OCI-LY7 (cell line): ENCODE measurements at regions not wholly inside any gene's neighbourhood (a gene's known extent, or its start where the extent isn't known, plus 50 kb on each side); places are given as distances from the start of the nearest gene placed in this dataset.

Source experiments
- BruUV-seq: library from RNA; stranded (reverse); fragments of 400-500 nt; replicated peaks from 2 replicates; lab custom pipeline; 2021; lab: Mats Ljungman, UMichigan
- CTCF ChIA-PET: fragments of 300-600 bp; sonication (Branson Sonifier 250); formaldehyde crosslinking; loops from one replicate; lab custom pipeline; 2022; ENCODE audit warnings: antibody characterized with exemption; ENCODE audit not compliant: unreplicated experiment; lab: Charles Lee
- POLR2A ChIA-PET: fragments of 300-600 bp; sonication (Branson Sonifier 250); formaldehyde crosslinking; loops from one replicate; lab custom pipeline; 2022; ENCODE audit warnings: antibody characterized with exemption; lab: Charles Lee
- DNase-seq: peaks from one replicate; pipeline ENCODE4 v3.0.0-alpha.2; 2015; ENCODE audit warnings: low spot score
- H2AFZ ChIP-seq: fragments of 200-600 bp; sonication (generic), shearing (Covaris generic); 2 replicates; pipeline ENCODE4 v1.6.1; 2014; ENCODE audit warnings: mild to moderate bottlenecking, antibody characterized with exemption, low read length, moderate library complexity
- H3K27ac ChIP-seq: fragments of 200-600 bp; sonication (generic); 2 replicates; pipeline ENCODE4 v1.5.1; 2014; ENCODE audit warnings: mixed run types, low read depth, mild to moderate bottlenecking, moderate library complexity, low read length, inconsistent platforms; ENCODE audit not compliant: poor library complexity, severe bottlenecking
- H3K36me3 ChIP-seq: fragments of 200-600 bp; sonication (generic); 2 replicates; pipeline ENCODE4 v1.6.1; 2014; ENCODE audit warnings: mild to moderate bottlenecking, antibody characterized with exemption, low read length, moderate library complexity, mixed read lengths; ENCODE audit not compliant: insufficient read depth
- H3K4me1 ChIP-seq: fragments of 200-600 bp; sonication (generic); 2 replicates; pipeline ENCODE4 v1.5.1; 2014; ENCODE audit warnings: mild to moderate bottlenecking, low read length; ENCODE audit not compliant: insufficient read depth, poor library complexity, severe bottlenecking
- H3K4me2 ChIP-seq: fragments of 200-600 bp; sonication (generic); 2 replicates; pipeline ENCODE4 v1.6.1; 2014; ENCODE audit warnings: mild to moderate bottlenecking, low read length
- H3K4me3 ChIP-seq: fragments of 200-600 bp; sonication (generic); 2 replicates; pipeline ENCODE4 v1.5.1; 2014; ENCODE audit warnings: mild to moderate bottlenecking, low read depth, low read length; ENCODE audit not compliant: poor library complexity, severe bottlenecking
- H3K79me2 ChIP-seq: fragments of 200-600 bp; sonication (generic); 2 replicates; pipeline ENCODE4 v1.6.1; 2016; ENCODE audit warnings: low read depth, mild to moderate bottlenecking, low read length, moderate library complexity, mixed read lengths; ENCODE audit not compliant: insufficient read depth
- H3K9me2 ChIP-seq: fragments of 200-600 bp; sonication (generic); 2 replicates; pipeline ENCODE4 v1.6.1; 2016; ENCODE audit warnings: mild to moderate bottlenecking, low read length, mixed read lengths; ENCODE audit not compliant: insufficient read depth
- H3K9me3 ChIP-seq: fragments of 200-600 bp; sonication (generic); 2 replicates; pipeline ENCODE4 v1.6.1; 2014; ENCODE audit warnings: mild to moderate bottlenecking, mixed run types, low read length, mixed read lengths
- H4K20me1 ChIP-seq: fragments of 200-600 bp; sonication (generic); 2 replicates; pipeline ENCODE4 v1.6.1; 2014; ENCODE audit warnings: mild to moderate bottlenecking, antibody characterized with exemption, low read length, moderate library complexity, mixed read lengths; ENCODE audit not compliant: insufficient read depth
- EZH2phosphoT487 ChIP-seq: fragments of 200-600 bp; sonication (generic); IDR thresholded peaks from 2 replicates; pipeline ENCODE4 v1.6.1; 2018; ENCODE audit warnings: low read depth, borderline replicate concordance, mild to moderate bottlenecking, mixed run types, antibody characterized with exemption, low read length, moderate library complexity, mixed read lengths
- intact Hi-C: fragments of 100-400 bp; cut with micrococcal nuclease; formaldehyde crosslinking; loops from one replicate; pipeline ENCODE4 v1.10.0; 2022; ENCODE audit not compliant: unreplicated experiment
- TF ChIP-seq, protein P1 (sequence below): fragments of 200-600 bp; sonication (generic); conservative IDR thresholded peaks from 2 replicates; pipeline ENCODE4 v1.5.1; 2014; ENCODE audit warnings: mild to moderate bottlenecking, antibody characterized with exemption, low read length, moderate library complexity, mixed read lengths

DNA sequence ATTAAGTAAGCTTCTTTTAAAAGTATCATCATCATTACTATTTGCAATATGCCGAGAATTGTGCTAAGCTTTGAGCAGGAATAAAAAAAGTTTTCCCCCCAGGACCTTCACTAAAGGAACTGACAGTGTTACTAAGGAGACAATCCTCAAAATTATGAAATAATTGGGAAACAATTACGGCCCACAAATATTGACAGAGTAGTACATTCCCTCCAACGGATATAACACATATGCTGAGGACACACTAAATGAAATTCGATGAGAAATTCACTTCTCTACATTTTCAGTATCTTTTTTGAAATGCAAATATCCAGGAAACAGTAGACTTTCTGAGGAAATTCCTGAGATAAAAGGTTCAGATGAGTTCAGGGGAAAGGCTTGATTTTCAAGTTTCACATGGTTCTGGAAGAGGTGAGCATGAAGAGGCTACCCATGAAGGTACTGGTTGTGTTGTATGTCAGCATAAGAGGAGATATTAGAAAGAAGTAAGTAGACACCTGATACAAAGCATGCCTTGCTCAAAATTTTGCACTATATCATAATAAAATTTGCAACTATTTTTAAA is 171.2 kb upstream of the NR5A2 start:
- CTCF ChIA-PET, result no interaction called here

DNA sequence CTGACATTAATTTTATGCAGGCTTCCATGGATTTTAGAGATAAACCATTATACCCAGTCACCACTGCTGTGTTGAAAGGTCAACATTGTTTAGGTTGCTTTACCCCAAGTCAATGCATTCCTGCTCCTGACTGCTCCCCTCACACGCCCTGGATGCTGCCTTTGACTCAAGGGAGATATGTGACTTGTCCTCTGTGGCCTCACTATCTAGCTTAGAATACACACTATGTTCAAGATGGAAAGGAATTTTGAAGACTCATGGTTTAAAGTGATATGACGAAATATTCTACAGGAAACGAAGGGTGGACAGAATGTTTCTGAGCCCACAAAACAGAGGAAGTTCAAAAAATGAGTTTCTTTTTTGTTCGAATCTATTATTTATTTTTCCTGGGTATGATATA is 170.4 kb upstream of the NR5A2 start:
- H3K4me3 ChIP-seq, result no peak overlapping the region
- intact Hi-C loops, result no loop called here
- no peak for TF ChIP-seq EZH2phosphoT487
- TF ChIP-seq, protein P1, sequence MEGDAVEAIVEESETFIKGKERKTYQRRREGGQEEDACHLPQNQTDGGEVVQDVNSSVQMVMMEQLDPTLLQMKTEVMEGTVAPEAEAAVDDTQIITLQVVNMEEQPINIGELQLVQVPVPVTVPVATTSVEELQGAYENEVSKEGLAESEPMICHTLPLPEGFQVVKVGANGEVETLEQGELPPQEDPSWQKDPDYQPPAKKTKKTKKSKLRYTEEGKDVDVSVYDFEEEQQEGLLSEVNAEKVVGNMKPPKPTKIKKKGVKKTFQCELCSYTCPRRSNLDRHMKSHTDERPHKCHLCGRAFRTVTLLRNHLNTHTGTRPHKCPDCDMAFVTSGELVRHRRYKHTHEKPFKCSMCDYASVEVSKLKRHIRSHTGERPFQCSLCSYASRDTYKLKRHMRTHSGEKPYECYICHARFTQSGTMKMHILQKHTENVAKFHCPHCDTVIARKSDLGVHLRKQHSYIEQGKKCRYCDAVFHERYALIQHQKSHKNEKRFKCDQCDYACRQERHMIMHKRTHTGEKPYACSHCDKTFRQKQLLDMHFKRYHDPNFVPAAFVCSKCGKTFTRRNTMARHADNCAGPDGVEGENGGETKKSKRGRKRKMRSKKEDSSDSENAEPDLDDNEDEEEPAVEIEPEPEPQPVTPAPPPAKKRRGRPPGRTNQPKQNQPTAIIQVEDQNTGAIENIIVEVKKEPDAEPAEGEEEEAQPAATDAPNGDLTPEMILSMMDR, result no peak

More for the DNA sequence above, 171.2 kb upstream of the NR5A2 start:
- BruUV-seq, result no TSS peak
- Histone ChIP-seq H3K9me2 (no peaks in the 10 kb centered on the region), H3K4me2 (no peak overlapping the region), H3K79me2 (no peaks in the 10 kb centered on the region), H3K27ac (no peak overlapping the region), H3K36me3 (no peaks in the 10 kb centered on the region), H3K9me3 (no peaks in the 10 kb centered on the region), H4K20me1 (no peaks in the 10 kb centered on the region), H3K4me3 (no peak overlapping the region), H2AFZ (no peak overlapping the region), H3K4me1 (peaks cover 4% of the 10 kb centered on the region)
- intact Hi-C loops, result no loop called here
- no peak for DNase-seq
- TF ChIP-seq, protein P1, result no peak
- no peak for TF ChIP-seq EZH2phosphoT487
- POLR2A ChIA-PET, result interaction anchor here (0.6 kb wide), 1 partner anchor 396 kb away, joined by 3 read pairs; no protein-coding TSS in a partner anchor

DNA sequence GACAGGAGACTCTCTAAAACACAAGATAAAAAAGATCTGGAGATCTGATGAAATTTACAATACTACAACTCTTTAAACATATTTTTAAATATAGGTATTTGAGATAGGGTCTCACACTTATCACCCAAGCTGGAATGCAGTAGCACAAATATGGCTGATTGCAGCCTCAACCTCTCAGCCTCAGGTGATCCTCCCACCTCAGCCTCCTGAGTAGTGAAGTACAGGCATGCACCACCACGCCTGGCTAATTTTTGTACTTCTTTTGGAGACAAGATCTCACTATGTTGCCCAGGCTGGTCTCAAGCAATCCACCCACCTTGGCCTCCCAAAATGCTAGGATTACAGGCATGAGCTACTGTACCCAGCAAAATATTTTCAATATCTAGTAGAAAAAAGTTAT is 170.0 kb upstream of the NR5A2 start:
- Histone ChIP-seq H3K4me3 (no peak overlapping the region), H3K36me3 (no peaks in the 10 kb centered on the region), H3K27ac (no peak overlapping the region), H3K9me3 (no peaks in the 10 kb centered on the region), H3K4me1 (peaks cover 4% of the 10 kb centered on the region), H3K9me2 (no peaks in the 10 kb centered on the region), H3K79me2 (no peaks in the 10 kb centered on the region), H3K4me2 (no peak overlapping the region), H2AFZ (no peak overlapping the region), H4K20me1 (no peaks in the 10 kb centered on the region)
- ChIA-PET POLR2A (no interaction called here), CTCF (no interaction called here)
- BruUV-seq, result no TSS peak
- no peak for TF ChIP-seq EZH2phosphoT487
- TF ChIP-seq, protein P1, result no peak
- intact Hi-C loops, result no loop called here
- DNase-seq, result no peak

More for the DNA sequence above, 170.4 kb upstream of the NR5A2 start:
- ChIA-PET POLR2A (interaction anchor here (0.6 kb wide), 1 partner anchor 335 kb away, joined by 3 read pairs; no protein-coding TSS in a partner anchor), CTCF (no interaction called here)
- H3K9me2 ChIP-seq, result no peaks in the 10 kb centered on the region
- H2AFZ ChIP-seq, result no peak overlapping the region
- H3K4me1 ChIP-seq, result peaks cover 4% of the 10 kb centered on the region
- no peaks in the 10 kb centered on the region for H3K36me3 ChIP-seq
- H3K4me2 ChIP-seq, result no peak overlapping the region
- H4K20me1 ChIP-seq, result no peaks in the 10 kb centered on the region
- no peaks in the 10 kb centered on the region for H3K79me2 ChIP-seq
- DNase-seq, result no peak
- BruUV-seq, result no TSS peak
- no peaks in the 10 kb centered on the region for H3K9me3 ChIP-seq
- H3K27ac ChIP-seq, result no peak overlapping the region
